CD14-positive monocyte (primary cell): ENCODE measurements at regions not wholly inside any gene's neighbourhood (a gene's known extent, or its start where the extent isn't known, plus 50 kb on each side); places are given as distances from the start of the nearest gene placed in this dataset.

Experiments
- DNase-seq, 3 donors: peaks; one replicate each; pipeline ENCODE4 v3.0.0-alpha.2; 2011 to 2022
- H2AFZ ChIP-seq: 2 replicates; pipeline ENCODE4 v1.6.0; 2012; ENCODE audit warnings: mild to moderate bottlenecking, low read depth, low read length, inconsistent platforms; ENCODE audit not compliant: insufficient read depth, poor library complexity, severe bottlenecking
- H3K27ac ChIP-seq, 2 donors: 1 replicate in 1 of 2; 2 replicates in 1 of 2; pipeline ENCODE4 v1.5.1; 2012 to 2013; ENCODE audit warnings: low read length in 2 of 2, control low read depth in 1 of 2, inconsistent platforms in 1 of 2, low read depth in 1 of 2, mild to moderate bottlenecking in 1 of 2
- H3K27me3 ChIP-seq, 2 donors: one replicate each; pipeline versions ENCODE4 v1.6.0 to v1.6.1; 2011 to 2013; ENCODE audit warnings: low read length in 2 of 2; ENCODE audit not compliant: control insufficient read depth in 2 of 2, insufficient read depth in 2 of 2
- H3K36me3 ChIP-seq, 2 donors: replicated peaks in 1 of 2; 1 replicate in 1 of 2; 2 replicates in 1 of 2; pipeline versions ENCODE4 v1.5.1 to v1.6.1; 2012 to 2013; ENCODE audit warnings: low read length in 2 of 2, control low read depth in 1 of 2, inconsistent platforms in 1 of 2, mild to moderate bottlenecking in 1 of 2; ENCODE audit not compliant: insufficient read depth in 2 of 2, control insufficient read depth in 1 of 2
- H3K4me1 ChIP-seq, 2 donors: 1 replicate in 1 of 2; 2 replicates in 1 of 2; pipeline versions ENCODE4 v1.5.1 to v1.6.1; 2012 to 2013; ENCODE audit warnings: low read length in 2 of 2, control low read depth in 1 of 2, inconsistent platforms in 1 of 2, mild to moderate bottlenecking in 1 of 2, moderate library complexity in 1 of 2; ENCODE audit not compliant: insufficient read depth in 2 of 2, control insufficient read depth in 1 of 2
- H3K4me2 ChIP-seq: replicated peaks from 2 replicates; pipeline ENCODE3; 2012; ENCODE audit warnings: low read length, moderate library complexity, mild to moderate bottlenecking; ENCODE audit not compliant: poor library complexity, severe bottlenecking; ENCODE audit errors: extremely low read depth
- H3K4me3 ChIP-seq, 3 experiments: fragments of 200-600 bp in 1 of 3; sonication (generic) in 1 of 3; replicated peaks in 1 of 3; 1 replicate in 2 of 3; 2 replicates in 1 of 3; pipeline ENCODE4 v1.5.1; 2011 to 2013; ENCODE audit warnings: low read length in 3 of 3, mild to moderate bottlenecking in 3 of 3, control low read depth in 2 of 3, low read depth in 2 of 3, inconsistent platforms in 1 of 3, moderate library complexity in 1 of 3
- H3K79me2 ChIP-seq: 2 replicates; pipeline ENCODE4 v1.6.0; 2012; ENCODE audit warnings: mild to moderate bottlenecking, control low read depth, inconsistent platforms, low read length, moderate library complexity; ENCODE audit not compliant: insufficient read depth
- H3K9ac ChIP-seq: 2 replicates; pipeline ENCODE4 v1.6.0; 2017; ENCODE audit warnings: low read length, mild to moderate bottlenecking; ENCODE audit not compliant: insufficient read depth, poor library complexity, severe bottlenecking
- H3K9me3 ChIP-seq, 2 donors: replicated peaks in 1 of 2; 1 replicate in 1 of 2; 2 replicates in 1 of 2; pipeline versions ENCODE4 v1.5.1 to v1.6.1; 2012 to 2013; ENCODE audit warnings: low read length in 2 of 2, control low read depth in 1 of 2; ENCODE audit not compliant: control insufficient read depth in 1 of 2, insufficient read depth in 1 of 2
- H4K20me1 ChIP-seq: 2 replicates; pipeline ENCODE4 v1.6.0; 2012; ENCODE audit warnings: mild to moderate bottlenecking, low read length, control low read depth, moderate library complexity; ENCODE audit not compliant: insufficient read depth
- H3K27ac Mint-ChIP-seq, 7 donors: one replicate each; pipeline ENCODE4 v1.8.0; 2020; ENCODE audit warnings: mild to moderate bottlenecking in 7 of 7, mixed read lengths in 7 of 7, moderate library complexity in 6 of 7, inconsistent platforms in 2 of 7
- H3K27me3 Mint-ChIP-seq, 3 donors: one replicate each; pipeline ENCODE4 v1.8.0; 2021 to 2022; ENCODE audit warnings: low read depth in 3 of 3, mild to moderate bottlenecking in 3 of 3, mixed read lengths in 3 of 3, moderate library complexity in 3 of 3, inconsistent platforms in 1 of 3
- H3K36me3 Mint-ChIP-seq, 2 donors: one replicate each; pipeline ENCODE4 v1.8.0; 2020; ENCODE audit warnings: mixed read lengths in 2 of 2, inconsistent platforms in 1 of 2, mild to moderate bottlenecking in 1 of 2
- H3K4me1 Mint-ChIP-seq: one replicate; pipeline ENCODE4 v1.8.0; 2020; ENCODE audit warnings: mild to moderate bottlenecking, mixed read lengths
- H3K4me3 Mint-ChIP-seq, 2 donors: one replicate each; pipeline ENCODE4 v1.8.0; 2020; ENCODE audit warnings: mild to moderate bottlenecking in 2 of 2, mixed read lengths in 2 of 2, moderate library complexity in 1 of 2
- H3K9me3 Mint-ChIP-seq, 7 donors: one replicate each; pipeline ENCODE4 v1.8.0; 2020 to 2022; ENCODE audit warnings: mixed read lengths in 7 of 7, mild to moderate bottlenecking in 6 of 7, moderate library complexity in 6 of 7, inconsistent platforms in 2 of 7
- WGBS: methylation state at CpG from one replicate; pipeline ENCODE4 v1.1.5; 2013; ENCODE audit warnings: missing lambda C conversion rate; ENCODE audit not compliant: insufficient coverage; 5-methylcytosine and 5-hydroxymethylcytosine counted together
- intact Hi-C, 2 donors: fragments of 100-400 bp; cut with micrococcal nuclease; formaldehyde crosslinking; loops; one replicate each; pipeline versions ENCODE4 v1.15.0 to v1.15.1; 2023
- TF ChIP-seq, protein P1 (sequence below): fragments of 200-600 bp; IDR thresholded peaks from one replicate; pipeline ENCODE4 v1.8.0; 2022; ENCODE audit warnings: antibody characterized with exemption, mild to moderate bottlenecking

DNA sequence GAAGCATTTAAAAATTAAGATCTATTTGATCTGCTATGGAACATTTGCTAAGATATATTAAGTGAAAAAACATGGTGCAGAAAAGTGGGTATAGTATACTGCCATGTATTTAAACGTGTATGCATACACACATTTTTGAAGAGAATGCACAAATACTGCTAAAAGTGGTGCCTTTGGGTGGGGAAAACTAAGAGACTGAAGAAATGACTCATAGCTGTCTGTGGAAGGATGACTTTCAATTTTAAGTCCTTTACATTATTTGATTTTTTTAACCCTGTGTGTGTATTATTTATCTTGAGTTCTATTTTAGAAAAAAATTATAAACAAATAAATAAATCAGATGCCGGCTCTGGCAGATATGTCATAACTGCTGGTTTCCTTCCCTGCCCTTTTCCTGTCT, 120.7 kb upstream of the SLIT3 start:
- no peaks in the 10 kb centered on the region for H3K4me1 ChIP-seq
- intact Hi-C loops, result no loop called here
- Mint-ChIP-seq H3K4me3 (no peak overlapping the region), H3K27ac (no peak overlapping the region), H3K4me1 (no peaks in the 10 kb centered on the region), H3K27me3 (peaks cover 0 to 4% (median 1%) of the 10 kb centered on the region in 3 donors), H3K36me3 (no peaks in the 10 kb centered on the region), H3K9me3 (peaks cover 0 to 5% (median 2%) of the 10 kb centered on the region in 7 donors)
- no peak overlapping the region for H3K4me2 ChIP-seq
- H4K20me1 ChIP-seq, result no peaks in the 10 kb centered on the region
- TF ChIP-seq, protein P1, sequence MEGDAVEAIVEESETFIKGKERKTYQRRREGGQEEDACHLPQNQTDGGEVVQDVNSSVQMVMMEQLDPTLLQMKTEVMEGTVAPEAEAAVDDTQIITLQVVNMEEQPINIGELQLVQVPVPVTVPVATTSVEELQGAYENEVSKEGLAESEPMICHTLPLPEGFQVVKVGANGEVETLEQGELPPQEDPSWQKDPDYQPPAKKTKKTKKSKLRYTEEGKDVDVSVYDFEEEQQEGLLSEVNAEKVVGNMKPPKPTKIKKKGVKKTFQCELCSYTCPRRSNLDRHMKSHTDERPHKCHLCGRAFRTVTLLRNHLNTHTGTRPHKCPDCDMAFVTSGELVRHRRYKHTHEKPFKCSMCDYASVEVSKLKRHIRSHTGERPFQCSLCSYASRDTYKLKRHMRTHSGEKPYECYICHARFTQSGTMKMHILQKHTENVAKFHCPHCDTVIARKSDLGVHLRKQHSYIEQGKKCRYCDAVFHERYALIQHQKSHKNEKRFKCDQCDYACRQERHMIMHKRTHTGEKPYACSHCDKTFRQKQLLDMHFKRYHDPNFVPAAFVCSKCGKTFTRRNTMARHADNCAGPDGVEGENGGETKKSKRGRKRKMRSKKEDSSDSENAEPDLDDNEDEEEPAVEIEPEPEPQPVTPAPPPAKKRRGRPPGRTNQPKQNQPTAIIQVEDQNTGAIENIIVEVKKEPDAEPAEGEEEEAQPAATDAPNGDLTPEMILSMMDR, result no peak
- no peak for DNase-seq
- no peak overlapping the region for H3K9ac ChIP-seq
- no peak overlapping the region for H3K27ac ChIP-seq
- H3K4me3 ChIP-seq, result no peak overlapping the region
- no peaks in the 10 kb centered on the region for H3K79me2 ChIP-seq
- peaks cover 0 to 3% of the 10 kb centered on the region in 2 donors for H3K9me3 ChIP-seq
- no peak overlapping the region for H2AFZ ChIP-seq
- H3K36me3 ChIP-seq, result no peaks in the 10 kb centered on the region
- no CpG with 5 or more reads among the region's 2 CpGs for WGBS
- no peaks in the 10 kb centered on the region for H3K27me3 ChIP-seq

DNA sequence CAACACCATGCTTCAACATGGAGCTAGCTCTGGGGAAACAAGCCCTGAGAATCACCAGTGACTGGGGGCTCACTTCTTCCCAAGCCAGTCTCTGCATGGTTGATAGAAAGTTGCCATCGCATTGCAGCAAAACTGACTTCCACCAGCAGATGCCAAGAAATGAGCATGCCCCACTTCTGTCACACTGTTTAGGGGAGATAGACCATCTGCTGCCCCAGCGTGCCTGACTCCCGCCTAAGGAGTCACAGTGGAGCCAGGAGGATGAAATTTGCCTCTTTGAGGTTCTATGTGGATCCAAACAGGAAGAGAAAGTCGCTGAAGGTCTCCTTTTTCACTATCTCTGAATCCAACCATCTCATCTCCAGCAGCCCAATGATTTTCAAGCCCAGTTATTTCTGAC, 116.7 kb upstream of the SLIT3 start:
- no peak for DNase-seq
- H3K4me3 Mint-ChIP-seq, result no peak overlapping the region
- H3K36me3 ChIP-seq, result no peaks in the 10 kb centered on the region
- no peaks in the 10 kb centered on the region for H3K4me1 Mint-ChIP-seq
- intact Hi-C loops, result no loop called here
- no peak overlapping the region for H2AFZ ChIP-seq
- H3K27me3 ChIP-seq, result no peaks in the 10 kb centered on the region
- H3K79me2 ChIP-seq, result no peaks in the 10 kb centered on the region
- no peaks in the 10 kb centered on the region for H4K20me1 ChIP-seq
- peaks cover 0 to 6% (median 0%) of the 10 kb centered on the region in 3 donors for H3K27me3 Mint-ChIP-seq
- no peak overlapping the region for H3K4me2 ChIP-seq
- H3K36me3 Mint-ChIP-seq, result no peaks in the 10 kb centered on the region
- H3K9ac ChIP-seq, result no peak overlapping the region
- WGBS, result 80% methylated on average over 1 of the region's 4 CpGs
- no peak overlapping the region for H3K27ac Mint-ChIP-seq
- H3K4me1 ChIP-seq, result no peaks in the 10 kb centered on the region
- peaks cover 0 to 5% (median 2%) of the 10 kb centered on the region in 7 donors for H3K9me3 Mint-ChIP-seq
- TF ChIP-seq, protein P1, result no peak
- no peak overlapping the region for H3K4me3 ChIP-seq
- H3K9me3 ChIP-seq, result peaks cover 0 to 3% of the 10 kb centered on the region in 2 donors
- H3K27ac ChIP-seq, result no peak overlapping the region
